HUES6 (cell line): ENCODE measurements at regions not wholly inside any gene's neighbourhood (a gene's known extent, or its start where the extent isn't known, plus 50 kb on each side); places are given as distances from the start of the nearest gene placed in this dataset.
"Not testable (repeated sequence)": the region's sequence is repeated elsewhere in the genome, so short reads cannot be mapped to it uniquely, and the experiment has no call there.

Experiments used
- H3K27ac ChIP-seq: 2 replicates; pipeline ENCODE4 v1.7.0; 2013; ENCODE audit warnings: low read depth, mild to moderate bottlenecking, low read length, inconsistent platforms
- H3K27me3 ChIP-seq: 2 replicates; pipeline ENCODE4 v1.6.1; 2013; ENCODE audit warnings: low read length; ENCODE audit not compliant: control insufficient read depth, insufficient read depth
- H3K36me3 ChIP-seq: 2 replicates; pipeline ENCODE4 v1.6.1; 2013; ENCODE audit warnings: low read length; ENCODE audit not compliant: control insufficient read depth, insufficient read depth
- H3K4me1 ChIP-seq: 2 replicates; pipeline ENCODE4 v1.6.1; 2013; ENCODE audit warnings: low read length; ENCODE audit not compliant: control insufficient read depth, insufficient read depth
- H3K4me3 ChIP-seq: 2 replicates; pipeline ENCODE4 v1.5.1; 2013; ENCODE audit warnings: low read depth, low read length
- H3K9ac ChIP-seq: one replicate; pipeline ENCODE4 v1.6.1; 2013; ENCODE audit warnings: mild to moderate bottlenecking, low read length
- H3K9me3 ChIP-seq: 2 replicates; pipeline ENCODE4 v1.6.1; 2013; ENCODE audit warnings: low read depth, low read length; ENCODE audit not compliant: control insufficient read depth, insufficient read depth

DNA sequence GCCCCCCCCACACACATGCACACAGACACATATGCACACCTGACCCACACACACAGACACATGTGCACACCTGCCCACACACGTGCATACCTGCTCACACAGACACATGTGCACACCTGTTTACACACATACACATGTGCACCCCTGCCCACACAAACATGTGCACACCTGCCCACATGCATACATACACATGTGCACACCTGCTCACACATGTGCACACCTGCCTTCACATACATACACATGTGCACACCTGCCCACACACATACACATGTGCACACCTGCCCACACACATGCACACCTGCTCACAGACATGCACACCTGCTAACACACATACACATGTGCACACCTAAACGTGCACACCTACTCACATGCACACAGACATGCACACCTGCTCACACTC lies 147.0 kb upstream of the FOXD4L5 start:
- no peak overlapping the region for H3K27ac ChIP-seq
- H3K9me3 ChIP-seq: peaks cover 79% of the 10 kb centered on the region
- no peaks in the 10 kb centered on the region for H3K36me3 ChIP-seq
- H3K4me1 ChIP-seq: no peaks in the 10 kb centered on the region
- no peak overlapping the region for H3K9ac ChIP-seq
- no peaks in the 10 kb centered on the region for H3K27me3 ChIP-seq
- no peak overlapping the region for H3K4me3 ChIP-seq

DNA sequence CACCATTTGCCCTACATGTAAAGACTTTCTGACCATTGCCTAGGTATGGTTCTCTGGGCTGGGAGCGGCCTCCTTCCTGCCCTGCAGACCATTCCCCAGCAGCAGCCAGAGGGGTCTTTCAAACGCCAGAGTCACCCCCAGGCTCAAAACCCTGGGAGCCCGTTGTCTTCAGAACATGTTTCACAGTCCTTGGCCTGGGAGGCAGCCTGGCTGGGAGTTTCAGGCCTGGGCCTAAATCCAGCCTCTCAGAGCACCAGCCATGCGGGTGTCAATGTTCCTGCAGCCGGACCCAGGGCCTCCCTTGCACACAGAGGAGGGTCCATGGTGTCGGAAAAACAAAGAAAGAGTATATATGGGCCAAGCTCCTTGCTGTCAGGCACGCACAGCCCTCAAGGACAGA lies 145.2 kb upstream of the FOXD4L5 start:
- Histone ChIP-seq H3K27me3 (no peaks in the 10 kb centered on the region), H3K9ac (no peak overlapping the region), H3K4me1 (no peaks in the 10 kb centered on the region), H3K4me3 (no peak overlapping the region), H3K27ac (no peak overlapping the region), H3K9me3 (peaks cover 83% of the 10 kb centered on the region), H3K36me3 (no peaks in the 10 kb centered on the region)

DNA sequence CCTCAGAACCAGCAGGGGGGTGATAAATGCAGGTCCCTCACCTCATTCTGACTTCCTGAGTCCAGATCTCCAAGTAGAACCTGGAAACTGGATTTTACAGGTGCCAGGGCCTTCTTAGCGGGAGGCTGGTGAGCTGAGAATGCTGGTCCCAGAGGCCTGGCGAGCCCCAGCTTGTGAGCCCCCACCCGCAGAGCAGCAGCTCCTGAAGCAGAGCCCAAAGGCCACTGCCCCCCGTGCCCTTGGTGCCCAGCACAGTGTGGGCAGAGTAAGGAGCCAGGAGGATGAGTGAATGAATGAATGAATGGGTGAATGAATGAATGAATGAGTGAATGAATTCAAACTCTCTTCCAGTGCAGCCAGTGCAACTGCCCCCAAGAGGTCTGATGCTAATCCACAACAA lies 142.4 kb upstream of the FOXD4L5 start:
- not testable (repeated sequence) for H3K4me1 ChIP-seq, H3K9ac ChIP-seq, H3K4me3 ChIP-seq, H3K27ac ChIP-seq, H3K27me3 ChIP-seq, H3K36me3 ChIP-seq
- H3K9me3 ChIP-seq: peaks cover 87% of the 10 kb centered on the region

DNA sequence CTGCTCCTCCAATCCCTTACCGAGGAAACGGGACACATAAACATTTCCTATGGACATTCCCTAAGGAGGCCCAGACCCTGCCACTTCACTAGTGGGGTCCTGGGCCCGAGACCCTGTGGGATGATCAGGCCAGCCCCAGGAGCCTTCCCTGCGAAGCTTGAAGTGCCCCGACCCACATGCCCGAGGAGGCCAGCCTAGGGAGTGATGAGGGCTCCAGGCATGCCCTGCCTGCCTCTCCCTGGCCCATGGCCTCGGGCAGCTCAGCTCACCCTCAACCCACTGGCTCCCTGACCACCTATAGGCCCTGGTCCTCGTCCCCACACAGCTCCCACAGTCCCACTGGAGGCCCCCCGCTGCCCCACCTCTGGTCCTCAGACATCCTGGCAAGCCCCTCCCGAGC lies 141.8 kb upstream of the FOXD4L5 start:
- H3K4me1 ChIP-seq, H3K27ac ChIP-seq, H3K9ac ChIP-seq, H3K36me3 ChIP-seq, H3K27me3 ChIP-seq, H3K4me3 ChIP-seq: not testable (repeated sequence)
- H3K9me3 ChIP-seq: peaks cover 87% of the 10 kb centered on the region

DNA sequence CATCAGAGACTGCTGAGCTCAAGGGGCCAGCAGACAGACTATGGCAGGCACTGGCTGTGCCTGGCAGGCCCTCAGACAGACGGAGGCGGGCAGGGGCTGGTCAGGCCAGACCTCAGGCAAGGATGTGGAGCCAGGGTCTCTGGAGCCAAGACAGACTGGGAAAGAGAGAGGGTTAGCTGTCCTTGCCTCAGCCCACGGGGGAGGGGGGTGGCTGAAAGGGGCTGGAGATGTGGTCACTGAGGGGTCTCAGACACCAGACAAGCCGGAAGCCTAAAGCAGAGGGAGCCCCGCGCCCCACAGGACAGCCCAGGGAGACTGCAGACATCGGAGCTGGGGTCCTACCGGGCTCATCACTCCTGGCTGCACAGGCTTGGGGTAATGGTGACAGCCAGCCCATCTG lies 141.2 kb upstream of the FOXD4L5 start:
- H3K9ac ChIP-seq: no peak overlapping the region
- no peaks in the 10 kb centered on the region for H3K4me1 ChIP-seq
- H3K27ac ChIP-seq: no peak overlapping the region
- H3K4me3 ChIP-seq: no peak overlapping the region
- no peaks in the 10 kb centered on the region for H3K36me3 ChIP-seq
- peaks cover 87% of the 10 kb centered on the region for H3K9me3 ChIP-seq
- no peaks in the 10 kb centered on the region for H3K27me3 ChIP-seq

DNA sequence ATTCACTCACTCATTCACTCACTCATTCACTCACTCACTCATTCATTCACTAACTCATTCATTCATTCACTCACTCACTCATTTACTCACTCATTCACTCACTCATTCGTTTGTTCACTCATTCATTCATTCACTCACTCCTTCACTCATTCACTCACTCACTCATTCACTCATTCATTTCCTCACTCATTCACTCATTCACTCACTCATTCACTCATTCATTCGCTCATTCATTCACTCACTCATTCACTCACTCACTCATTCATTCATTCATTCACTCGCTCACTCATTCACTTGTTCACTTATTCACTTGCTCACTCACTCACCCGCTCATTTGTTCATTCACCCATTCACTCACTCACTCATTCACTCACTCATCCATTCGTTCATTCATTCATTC lies 140.2 kb upstream of the FOXD4L5 start:
- H3K9me3 ChIP-seq: peaks cover 86% of the 10 kb centered on the region
- not testable (repeated sequence) for H3K27ac ChIP-seq, H3K4me1 ChIP-seq, H3K27me3 ChIP-seq, H3K4me3 ChIP-seq, H3K9ac ChIP-seq, H3K36me3 ChIP-seq

DNA sequence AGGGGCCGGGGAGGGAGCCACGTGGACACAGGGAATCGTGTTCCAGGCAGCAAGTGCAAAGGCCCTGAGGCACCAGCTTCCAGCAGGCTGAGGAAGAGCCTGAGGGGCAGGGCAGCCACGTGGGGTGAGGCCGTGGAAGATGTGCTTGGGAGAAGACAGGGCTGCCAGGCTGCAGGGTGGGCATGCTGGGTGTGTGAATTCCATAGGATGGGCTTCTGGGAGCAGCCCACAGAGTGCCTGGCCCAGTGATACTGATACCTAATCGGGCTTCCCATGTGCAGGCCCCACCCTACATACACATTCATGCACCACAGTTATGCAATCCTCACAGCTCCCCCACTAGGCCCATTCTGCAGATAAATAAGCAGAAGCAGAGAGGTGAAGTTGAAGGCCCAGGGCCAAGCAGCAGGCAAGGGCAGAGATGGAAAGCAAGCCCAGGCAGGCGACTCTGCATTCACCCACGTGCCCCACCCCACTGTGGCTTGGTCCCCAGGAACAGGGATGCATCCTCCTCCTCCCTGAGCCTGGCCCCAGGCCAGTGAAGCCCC lies 139.5 kb upstream of the FOXD4L5 start:
- H3K27me3 ChIP-seq, H3K4me1 ChIP-seq, H3K4me3 ChIP-seq, H3K27ac ChIP-seq, H3K36me3 ChIP-seq, H3K9ac ChIP-seq: not testable (repeated sequence)
- peaks cover 80% of the 10 kb centered on the region for H3K9me3 ChIP-seq

DNA sequence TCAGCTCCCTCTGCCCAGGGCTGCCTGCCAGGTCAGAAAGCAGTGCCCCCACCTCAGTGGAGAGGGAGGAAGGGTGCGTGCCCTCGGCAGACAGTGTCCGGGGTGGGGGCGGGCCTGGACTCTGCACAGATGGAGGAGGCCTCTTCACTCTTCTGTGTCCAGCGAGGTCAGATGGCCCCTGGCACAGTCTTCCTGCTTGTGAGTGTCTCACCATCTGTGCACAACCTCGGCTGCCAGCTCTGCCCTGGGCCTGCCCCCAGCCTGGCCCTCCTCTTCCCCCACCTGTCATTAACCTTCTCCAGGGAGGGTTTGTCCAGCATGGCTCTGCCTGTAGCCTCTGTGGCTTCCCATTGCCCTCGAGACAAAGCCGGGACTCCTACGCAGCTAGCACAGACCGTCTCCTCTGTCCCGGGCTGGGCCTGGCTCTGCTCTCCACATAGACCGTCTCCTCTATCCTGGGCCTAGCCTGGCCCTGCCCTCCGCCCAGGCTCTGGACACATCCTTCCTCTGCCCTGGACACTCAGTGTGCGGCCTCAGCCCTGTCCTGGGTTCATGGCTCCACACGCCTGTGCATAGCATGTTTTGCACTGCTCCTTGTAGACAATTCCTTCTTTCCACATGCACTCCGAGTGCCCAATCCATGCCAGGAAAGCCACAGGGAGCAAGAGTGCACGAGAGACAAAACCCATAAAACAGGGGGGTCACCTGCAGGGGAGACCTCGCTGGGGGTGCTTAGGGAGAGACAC lies 138.9 kb upstream of the FOXD4L5 start:
- H3K36me3 ChIP-seq: not testable (repeated sequence)
- H3K9me3 ChIP-seq: peaks cover 74% of the 10 kb centered on the region

DNA sequence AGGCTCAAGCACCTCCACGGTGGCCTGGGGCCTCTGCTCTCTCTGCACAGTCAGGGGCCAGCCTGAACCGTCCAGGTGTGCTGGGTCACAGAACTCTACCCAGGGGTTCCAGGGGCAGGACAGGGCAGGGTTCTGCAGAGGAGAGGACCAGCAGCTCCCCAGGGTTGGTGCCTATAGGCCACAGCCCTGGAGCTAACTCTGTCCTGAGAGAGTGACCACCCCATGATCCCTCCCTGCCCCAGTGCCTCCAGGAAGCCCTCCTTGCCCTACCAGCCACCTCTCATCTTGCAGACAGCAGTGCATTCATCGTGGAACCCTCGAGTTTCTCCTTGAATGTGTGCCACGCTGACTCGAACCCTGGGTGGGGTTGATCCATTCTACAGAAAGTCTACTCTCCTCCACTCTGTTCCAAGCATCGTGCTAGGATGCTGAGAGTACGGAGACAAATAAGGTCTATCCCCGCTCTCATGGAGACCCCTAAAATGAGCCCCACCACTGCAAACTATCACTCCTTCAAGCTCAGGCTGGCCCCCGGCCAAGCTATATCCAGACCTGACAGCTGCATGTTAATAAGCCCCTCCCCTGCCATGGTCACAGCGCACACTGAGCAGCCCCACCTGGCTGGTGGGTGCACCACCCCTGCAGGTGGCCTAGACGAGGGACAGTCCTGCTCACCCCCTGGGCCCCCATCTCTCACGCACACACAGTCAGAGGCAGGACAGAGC lies 138.1 kb upstream of the FOXD4L5 start:
- not testable (repeated sequence) for H3K4me1 ChIP-seq, H3K4me3 ChIP-seq, H3K36me3 ChIP-seq, H3K9ac ChIP-seq, H3K27ac ChIP-seq, H3K27me3 ChIP-seq
- H3K9me3 ChIP-seq: peaks cover 69% of the 10 kb centered on the region

More for the DNA sequence above, 138.9 kb upstream of the FOXD4L5 start:
- not testable (repeated sequence) for H3K27ac ChIP-seq, H3K4me1 ChIP-seq, H3K4me3 ChIP-seq, H3K9ac ChIP-seq, H3K27me3 ChIP-seq

DNA sequence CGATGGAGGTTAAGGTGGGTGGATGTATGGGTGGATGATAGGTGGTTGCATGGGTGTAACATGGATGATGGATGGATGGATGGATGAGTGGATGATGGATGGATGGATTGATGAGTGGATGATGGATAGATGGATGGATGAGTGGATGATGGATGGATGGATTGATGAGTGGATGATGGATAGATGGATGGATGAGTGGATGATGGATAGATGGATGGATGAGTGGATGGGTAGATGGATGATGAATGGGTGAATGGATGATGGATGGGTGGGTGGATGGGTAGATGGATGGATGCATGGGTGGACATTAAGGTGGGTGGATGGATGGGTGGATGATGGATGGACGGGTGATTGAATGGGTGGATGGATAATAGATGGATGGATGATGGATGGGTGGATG lies 136.5 kb upstream of the FOXD4L5 start:
- H3K4me3 ChIP-seq, H3K36me3 ChIP-seq, H3K27me3 ChIP-seq, H3K4me1 ChIP-seq, H3K27ac ChIP-seq, H3K9ac ChIP-seq: not testable (repeated sequence)
- peaks cover 60% of the 10 kb centered on the region for H3K9me3 ChIP-seq

DNA sequence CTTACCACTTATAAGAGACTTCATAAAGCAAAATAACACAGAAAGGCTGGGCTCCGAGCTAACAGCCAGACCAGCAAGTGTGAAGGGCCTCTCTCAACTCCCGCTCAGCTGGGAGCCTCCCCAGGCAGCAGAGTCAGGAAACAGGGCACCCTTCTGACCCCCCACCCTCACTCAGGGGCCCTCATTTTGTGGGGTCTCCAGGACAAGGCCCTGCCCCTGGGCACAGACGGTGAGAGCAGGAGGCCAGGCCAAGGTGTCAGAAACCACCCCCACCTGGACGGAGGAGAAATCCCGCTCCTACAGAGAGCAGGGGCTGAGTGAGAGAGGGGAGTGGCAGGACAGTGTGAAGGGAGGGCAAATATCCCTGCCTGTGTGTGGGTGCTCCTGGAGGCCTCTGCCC lies 135.8 kb upstream of the FOXD4L5 start:
- Histone ChIP-seq H3K27me3 (no peaks in the 10 kb centered on the region), H3K36me3 (no peaks in the 10 kb centered on the region), H3K27ac (no peak overlapping the region), H3K9ac (no peak overlapping the region), H3K9me3 (peaks cover 56% of the 10 kb centered on the region), H3K4me1 (no peaks in the 10 kb centered on the region), H3K4me3 (no peak overlapping the region)
